Transverse colon (tissue), 4 donors: ENCODE measurements at regions not wholly inside any gene's neighbourhood (a gene's known extent, or its start where the extent isn't known, plus 50 kb on each side); places are given as distances from the start of the nearest gene placed in this dataset.

ENCODE experiments used
- DNase-seq: peaks from one replicate; pipeline ENCODE4 v3.0.0-alpha.2; 2019
- H3K27ac ChIP-seq, 4 donors: fragments of 200-600 bp; sonication (generic); 2 replicates each; pipeline ENCODE4 v1.5.1; 2016 to 2018; ENCODE audit warnings: inconsistent platforms in 4 of 4
- H3K27me3 ChIP-seq: fragments of 200-600 bp; sonication (generic); 2 replicates; pipeline ENCODE4 v1.5.1; 2017; ENCODE audit warnings: inconsistent platforms
- H3K36me3 ChIP-seq, 4 donors: fragments of 200-600 bp; sonication (generic); 2 replicates each; pipeline ENCODE4 v1.5.1; 2017 to 2019; ENCODE audit warnings: inconsistent platforms in 4 of 4
- H3K4me1 ChIP-seq, 4 donors: fragments of 200-600 bp; sonication (generic); 2 replicates each; pipeline ENCODE4 v1.5.1; 2017 to 2020; ENCODE audit warnings: inconsistent platforms in 4 of 4
- H3K4me3 ChIP-seq, 4 donors: fragments of 200-600 bp; sonication (generic); 1 replicate in 1 of 4; 2 replicates in 3 of 4; pipeline versions ENCODE4 v1.5.1 to v1.6.1; 2017 to 2019; ENCODE audit warnings: inconsistent platforms in 4 of 4
- H3K9me3 ChIP-seq, 2 donors: fragments of 200-600 bp; sonication (generic); 2 replicates each; pipeline ENCODE4 v1.5.1; 2017 to 2019; ENCODE audit warnings: inconsistent platforms in 2 of 2
- CTCF ChIP-seq, 5 experiments: fragments of 200-600 bp in 3 of 5; fragments of 450-650 bp in 2 of 5; sonication (generic) in 3 of 5; IDR thresholded peaks; 1 replicate in 2 of 5; 2 replicates in 3 of 5; pipeline ENCODE4 v1.5.1; 2016 to 2017; ENCODE audit warnings: antibody characterized with exemption in 5 of 5, inconsistent platforms in 3 of 5, mild to moderate bottlenecking in 2 of 5, moderate library complexity in 1 of 5
- EP300 ChIP-seq: sonication (generic); formaldehyde crosslinking; IDR thresholded peaks from one replicate; pipeline ENCODE4 v1.6.1; 2017; ENCODE audit warnings: antibody characterized with exemption, low read depth
- POLR2A ChIP-seq: fragments of 450-650 bp; IDR thresholded peaks from one replicate; pipeline ENCODE4 v1.6.1; 2016; ENCODE audit warnings: antibody characterized with exemption, mild to moderate bottlenecking, moderate library complexity
- POLR2AphosphoS5 ChIP-seq, 3 donors: sonication (generic); formaldehyde crosslinking; IDR thresholded peaks; one replicate each; pipeline ENCODE4 v1.6.1; 2016; ENCODE audit warnings: antibody characterized with exemption in 3 of 3
- WGBS, 2 donors: methylation state at CpG; one replicate each; pipeline ENCODE4 v1.1.5; 2018; ENCODE audit warnings: low coverage in 1 of 2; 5-methylcytosine and 5-hydroxymethylcytosine counted together
- in situ Hi-C, 4 donors: fragments of 200-750 bp; cut with MboI; loops; one replicate each; pipeline versions ENCODE4 v1.15.0 to v1.15.1; 2017; ENCODE audit warnings: low sequenced_read_pairs in 3 of 4, low pct_ligation_motif_present in 1 of 4, low pct_unique_long_range_greater_than_20kb in 1 of 4
- intact Hi-C: fragments of 100-400 bp; cut with DNase I; formaldehyde crosslinking; loops from one replicate; pipeline ENCODE4 v1.15.1; 2023; ENCODE audit warnings: low total_unique reads

GRCh38 chr1:53405737-53406136 is 53.5 kb upstream of the DMRTB1 start:
- intact Hi-C loops (no loop called here), in situ Hi-C loops (no loop called here)
- TF ChIP-seq EP300 = no peak
- no peak for TF ChIP-seq POLR2AphosphoS5 (IDR thresholded peaks at IDR 0.05)
- TF ChIP-seq POLR2A = no peak
- TF ChIP-seq CTCF (IDR thresholded peaks at IDR 0.05) = no peak
- Histone ChIP-seq H3K4me3 (no peak overlapping the region), H3K27me3 (peaks cover 6% of the 10 kb centered on the region), H3K36me3 (no peaks in the 10 kb centered on the region), H3K4me1 (no peaks in the 10 kb centered on the region), H3K27ac (no peak overlapping the region), H3K9me3 (no peaks in the 10 kb centered on the region)
- DNase-seq = no peak
- 90 to 100% methylated on average over 1 to 7 of the region's 7 CpGs for WGBS, 2 donors

GRCh38 chr1:53406551-53407235 is 52.5 kb upstream of the DMRTB1 start:
- no peak for DNase-seq
- in situ Hi-C loops = no loop called here
- Histone ChIP-seq H3K4me1 (no peaks in the 10 kb centered on the region), H3K36me3 (no peaks in the 10 kb centered on the region), H3K27me3 (peaks cover 6% of the 10 kb centered on the region), H3K9me3 (no peaks in the 10 kb centered on the region), H3K4me3 (no peak overlapping the region), H3K27ac (no peak overlapping the region)
- 50 to 78% methylated on average over 1 to 4 of the region's 4 CpGs for WGBS, 2 donors
- intact Hi-C loops = no loop called here
- TF ChIP-seq CTCF (IDR thresholded peaks at IDR 0.05) (no peak), EP300 (no peak), POLR2AphosphoS5 (IDR thresholded peaks at IDR 0.05) (no peak), POLR2A (no peak)

- Histone ChIP-seq H3K9me3 (no peaks in the 10 kb centered on the region), H3K4me3 (no peak overlapping the region), H3K4me1 (no peaks in the 10 kb centered on the region), H3K27ac (no peak overlapping the region), H3K36me3 (no peaks in the 10 kb centered on the region), H3K27me3 (peaks cover 6% of the 10 kb centered on the region)
- TF ChIP-seq POLR2AphosphoS5 (IDR thresholded peaks at IDR 0.05) = no peak
- no peak for TF ChIP-seq CTCF (IDR thresholded peaks at IDR 0.05)
- TF ChIP-seq EP300 = no peak
- no peak for TF ChIP-seq POLR2A
- in situ Hi-C loops (no loop called here), intact Hi-C loops (no loop called here)
- 83% methylated on average over 6 of the region's 6 CpGs; no CpG with 5 or more reads in 1 of the 2 donors for WGBS, 2 donors
- DNase-seq = no peak
Observed at GRCh38 chr1:53408013-53408754, 51.0 kb upstream of the DMRTB1 start.

- intact Hi-C loops = no loop called here
- TF ChIP-seq POLR2A (no peak), POLR2AphosphoS5 (IDR thresholded peaks at IDR 0.05) (no peak), CTCF (IDR thresholded peaks at IDR 0.05) (no peak), EP300 (no peak)
- WGBS, 2 donors = 52 to 66% methylated on average over 3 to 7 of the region's 7 CpGs
- H3K27me3 ChIP-seq = peaks cover 6% of the 10 kb centered on the region
- H3K4me1 ChIP-seq = no peaks in the 10 kb centered on the region
- H3K27ac ChIP-seq = no peak overlapping the region
- H3K36me3 ChIP-seq = no peaks in the 10 kb centered on the region
- H3K9me3 ChIP-seq = no peaks in the 10 kb centered on the region
- H3K4me3 ChIP-seq = no peak overlapping the region
- in situ Hi-C loops = no loop called here
- no peak for DNase-seq
Observed at GRCh38 chr1:53408755-53409129, 50.5 kb upstream of the DMRTB1 start.
